Stomach (tissue), 8 donors: ENCODE measurements at regions not wholly inside any gene's neighbourhood (a gene's known extent, or its start where the extent isn't known, plus 50 kb on each side); places are given as distances from the start of the nearest gene placed in this dataset.

ENCODE experiments used
- DNase-seq, 2 donors: peaks; one replicate each; pipeline versions ENCODE4 v3.0.0 to v3.0.0-alpha.2; 2013 to 2019
- H3K27ac ChIP-seq, 5 donors: fragments of 200-600 bp in 4 of 5; sonication (generic) in 4 of 5; one replicate each; pipeline ENCODE4 v1.5.1; 2013 to 2019; ENCODE audit warnings: mild to moderate bottlenecking in 1 of 5, moderate library complexity in 1 of 5
- H3K27me3 ChIP-seq, 3 donors: fragments of 200-600 bp; sonication (generic); one replicate each; pipeline ENCODE4 v1.5.1; 2017 to 2019; ENCODE audit warnings: mixed run types in 1 of 3
- H3K36me3 ChIP-seq, 4 donors: fragments of 200-600 bp; sonication (generic); 1 replicate in 3 of 4; 2 replicates in 1 of 4; pipeline ENCODE4 v1.5.1; 2016 to 2019
- H3K4me1 ChIP-seq, 4 donors: fragments of 200-600 bp; sonication (generic); one replicate each; pipeline ENCODE4 v1.5.1; 2016 to 2019
- H3K4me3 ChIP-seq, 4 donors: fragments of 200-600 bp; sonication (generic) in 3 of 4; one replicate each; pipeline ENCODE4 v1.5.1; 2016 to 2019; ENCODE audit warnings: mild to moderate bottlenecking in 1 of 4
- H3K9me3 ChIP-seq, 4 donors: fragments of 200-600 bp; sonication (generic); one replicate each; pipeline ENCODE4 v1.5.1; 2016 to 2019
- CTCF ChIP-seq, 7 experiments: fragments of 450-650 bp in 4 of 7; fragments of 200-600 bp in 3 of 7; sonication (generic) in 3 of 7; IDR thresholded peaks; one replicate each; pipeline ENCODE4 v1.5.1; 2016 to 2019; ENCODE audit warnings: antibody characterized with exemption in 7 of 7, control low read depth in 2 of 7, mild to moderate bottlenecking in 1 of 7
- EP300 ChIP-seq: sonication (generic); formaldehyde crosslinking; IDR thresholded peaks from one replicate; pipeline ENCODE4 v1.6.1; 2017; ENCODE audit warnings: antibody characterized with exemption
- POLR2A ChIP-seq, 4 donors: fragments of 450-650 bp; IDR thresholded peaks; one replicate each; pipeline ENCODE4 v1.6.1; 2016; ENCODE audit warnings: antibody characterized with exemption in 4 of 4, control low read depth in 2 of 4, mild to moderate bottlenecking in 1 of 4, moderate library complexity in 1 of 4
- POLR2AphosphoS5 ChIP-seq, 3 donors: sonication (generic); formaldehyde crosslinking; IDR thresholded peaks; one replicate each; pipeline ENCODE4 v1.6.1; 2016; ENCODE audit warnings: antibody characterized with exemption in 3 of 3
- WGBS, 5 donors: extraction: QIAGEN DNeasy Blood & Tissue Kit in 3 of 5; methylation state at CpG; one replicate each; pipeline versions ENCODE4 v1.1.5 to v1.1.7; 2013 to 2018; 5-methylcytosine and 5-hydroxymethylcytosine counted together
- intact Hi-C: fragments of 100-400 bp; cut with DNase I; formaldehyde crosslinking; loops from one replicate; pipeline ENCODE4 v1.15.1; 2023; ENCODE audit warnings: low total_unique reads
- donor health status: healthy with polysubstance abuse.
- donor health status: Bipolar disorder and iron deficiency.
- donor health status: healthy.

GRCh38 chr9:105833271-105833975 lies 139.1 kb downstream of the TMEM38B start:
- 87 to 95% (median 92%) methylated on average over 6 of the region's 6 CpGs for WGBS, 5 donors
- Histone ChIP-seq H3K27me3 (no peaks in the 10 kb centered on the region), H3K4me1 (no peaks in the 10 kb centered on the region), H3K36me3 (no peaks in the 10 kb centered on the region), H3K4me3 (no peak overlapping the region), H3K9me3 (no peaks in the 10 kb centered on the region), H3K27ac (no peak overlapping the region)
- no peak for DNase-seq
- intact Hi-C loops = no loop called here
- TF ChIP-seq POLR2A (IDR thresholded peaks at IDR 0.05) (no peak), EP300 (no peak), CTCF (IDR thresholded peaks at IDR 0.05) (no peak), POLR2AphosphoS5 (IDR thresholded peaks at IDR 0.05) (no peak)

DNA sequence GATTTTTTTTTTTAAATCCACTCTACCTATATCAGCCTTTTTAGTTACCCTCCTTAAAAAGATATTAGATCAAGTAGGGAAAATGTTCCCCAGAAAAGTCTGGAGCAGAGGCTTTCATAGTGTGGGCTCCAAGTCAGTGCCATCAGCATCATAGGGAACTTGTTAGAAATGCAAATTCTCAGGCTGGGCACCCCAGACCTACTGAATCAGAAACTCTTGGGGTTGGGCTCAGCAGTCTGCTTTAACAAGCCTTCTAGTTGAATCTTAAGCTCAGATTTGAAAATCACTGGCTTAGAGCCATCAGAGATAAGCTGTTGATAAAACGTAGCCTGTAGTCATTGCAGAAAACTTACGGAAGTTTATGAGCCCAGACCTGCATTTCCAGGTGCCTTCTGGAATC lies 140.1 kb downstream of the TMEM38B start:
- H3K27ac ChIP-seq = no peak overlapping the region
- 13 to 42% (median 38%) methylated on average over 2 of the region's 2 CpGs for WGBS, 5 donors

DNA sequence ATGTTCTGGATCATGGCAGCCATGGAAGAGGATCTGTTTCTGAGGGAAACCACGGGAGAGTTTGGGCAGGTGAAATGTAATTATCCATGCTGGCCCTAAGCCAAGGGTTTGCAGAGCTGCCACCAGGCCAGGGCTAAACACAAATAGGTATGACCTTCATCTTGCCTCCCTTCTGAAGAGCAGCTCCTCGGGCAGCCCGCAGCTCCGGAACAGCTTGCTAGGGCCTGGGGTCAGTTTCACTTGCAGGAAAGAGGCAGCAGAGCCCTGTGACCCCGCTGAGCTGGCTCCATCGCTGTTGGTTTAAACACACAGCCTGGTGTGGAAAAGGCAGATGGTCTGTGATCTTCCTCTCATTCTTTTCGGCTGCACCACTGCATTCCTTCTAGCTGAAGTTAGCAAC lies 141.4 kb downstream of the TMEM38B start:
- no peak overlapping the region for H3K4me3 ChIP-seq
- no peak for TF ChIP-seq CTCF (IDR thresholded peaks at IDR 0.05)
- TF ChIP-seq EP300 = no peak
- TF ChIP-seq POLR2AphosphoS5 (IDR thresholded peaks at IDR 0.05) = no peak
- TF ChIP-seq POLR2A (IDR thresholded peaks at IDR 0.05) = no peak
- 28 to 50% (median 37%) methylated on average over 7 of the region's 7 CpGs for WGBS, 5 donors
- no peaks in the 10 kb centered on the region for H3K36me3 ChIP-seq
- no peaks in the 10 kb centered on the region for H3K9me3 ChIP-seq
- DNase-seq = peak in 1 of 2 donors; percentile 29
- no peaks in the 10 kb centered on the region for H3K4me1 ChIP-seq
- H3K27me3 ChIP-seq = no peaks in the 10 kb centered on the region
- intact Hi-C loops = no loop called here
- H3K27ac ChIP-seq = no peak overlapping the region

More for the DNA sequence above, 140.1 kb downstream of the TMEM38B start:
- TF ChIP-seq POLR2A (IDR thresholded peaks at IDR 0.05) (no peak), POLR2AphosphoS5 (IDR thresholded peaks at IDR 0.05) (no peak), CTCF (IDR thresholded peaks at IDR 0.05) (no peak), EP300 (no peak)
- Histone ChIP-seq H3K4me3 (no peak overlapping the region), H3K4me1 (no peaks in the 10 kb centered on the region), H3K36me3 (no peaks in the 10 kb centered on the region), H3K27me3 (no peaks in the 10 kb centered on the region), H3K9me3 (no peaks in the 10 kb centered on the region)
- peak in 1 of 2 donors; percentile 15 for DNase-seq
- intact Hi-C loops = no loop called here

- Histone ChIP-seq H3K4me1 (no peaks in the 10 kb centered on the region), H3K9me3 (no peaks in the 10 kb centered on the region), H3K27ac (no peak overlapping the region), H3K36me3 (no peaks in the 10 kb centered on the region), H3K4me3 (no peak overlapping the region), H3K27me3 (no peaks in the 10 kb centered on the region)
- peak in 1 of 2 donors; percentile 15 for DNase-seq
- intact Hi-C loops = no loop called here
- 69 to 73% (median 71%) methylated on average over 10 of the region's 10 CpGs for WGBS, 5 donors
- TF ChIP-seq CTCF (IDR thresholded peaks at IDR 0.05) = no peak
- no peak for TF ChIP-seq EP300
- no peak for TF ChIP-seq POLR2AphosphoS5 (IDR thresholded peaks at IDR 0.05)
- TF ChIP-seq POLR2A (IDR thresholded peaks at IDR 0.05) = no peak
Measured at GRCh38 chr9:105836936-105837660, 142.8 kb downstream of the TMEM38B start.
